IPS-20b (cell line): ENCODE measurements at regions not wholly inside any gene's neighbourhood (a gene's known extent, or its start where the extent isn't known, plus 50 kb on each side); places are given as distances from the start of the nearest gene placed in this dataset.

Source experiments
- H3K27ac ChIP-seq: one replicate; pipeline ENCODE4 v1.5.1; 2013; ENCODE audit warnings: low read length
- H3K27me3 ChIP-seq: 2 replicates; pipeline ENCODE4 v1.6.1; 2013; ENCODE audit warnings: mild to moderate bottlenecking, low read length, inconsistent platforms; ENCODE audit not compliant: insufficient read depth
- H3K36me3 ChIP-seq: 2 replicates; pipeline ENCODE4 v1.6.1; 2013; ENCODE audit warnings: low read depth, mild to moderate bottlenecking, inconsistent platforms, low read length, moderate library complexity; ENCODE audit not compliant: insufficient read depth
- H3K4me1 ChIP-seq: 2 replicates; pipeline ENCODE4 v1.6.1; 2013; ENCODE audit warnings: mild to moderate bottlenecking, control low read depth, inconsistent platforms, low read length, moderate library complexity; ENCODE audit not compliant: insufficient read depth
- H3K4me3 ChIP-seq: 2 replicates; pipeline ENCODE4 v1.5.1; 2013; ENCODE audit warnings: mild to moderate bottlenecking, low read length, inconsistent platforms
- H3K9ac ChIP-seq: 2 replicates; pipeline ENCODE4 v1.6.1; 2013; ENCODE audit warnings: low read depth, mild to moderate bottlenecking, inconsistent platforms, low read length, moderate library complexity
- H3K9me3 ChIP-seq: 2 replicates; pipeline ENCODE4 v1.6.1; 2013; ENCODE audit warnings: mild to moderate bottlenecking, low read depth, low read length, inconsistent platforms; ENCODE audit not compliant: insufficient read depth

DNA sequence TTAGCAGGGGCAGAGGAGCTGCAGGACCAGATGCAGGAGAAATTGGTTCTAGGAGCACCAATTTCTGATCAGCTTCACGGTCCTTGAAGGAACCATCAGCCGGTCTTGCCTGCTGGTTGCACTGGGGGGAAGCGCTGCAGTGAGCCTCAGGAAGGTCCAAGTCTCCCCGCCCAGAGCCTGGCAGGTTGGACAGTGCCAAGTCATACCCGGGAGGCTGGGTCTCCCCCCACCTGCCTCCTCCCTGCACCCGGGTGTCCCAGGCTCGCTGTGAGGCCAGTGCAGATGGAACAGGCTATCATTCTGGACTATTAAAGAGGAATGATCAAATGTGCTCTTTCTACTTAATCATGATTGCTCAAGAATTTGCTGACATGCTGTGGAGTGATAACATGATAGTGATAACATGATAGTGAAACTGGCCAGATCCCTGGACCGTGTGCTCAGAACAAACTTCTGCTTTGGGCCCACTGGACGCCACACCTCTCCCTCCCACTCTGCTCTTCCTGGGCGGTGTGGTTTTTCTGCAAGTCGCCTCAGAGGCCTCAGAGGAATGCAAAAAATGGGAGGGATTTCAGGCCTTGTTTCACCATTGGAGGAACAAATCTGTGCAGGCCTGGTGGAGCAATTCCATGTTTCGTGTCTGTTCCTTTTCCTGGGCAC is 236.0 kb downstream of the IRF8 start:
- H3K4me1 ChIP-seq: no peaks in the 10 kb centered on the region
- H3K36me3 ChIP-seq: no peaks in the 10 kb centered on the region
- no peaks in the 10 kb centered on the region; the same call in 1 of the 2 replicates for H3K9me3 ChIP-seq
- H3K9ac ChIP-seq: no peak overlapping the region
- H3K4me3 ChIP-seq: no peak overlapping the region
- peaks cover 4% of the 10 kb centered on the region; the same call in 1 of the 2 replicates for H3K27me3 ChIP-seq
- no peak overlapping the region for H3K27ac ChIP-seq

- Histone ChIP-seq H3K36me3 (no peaks in the 10 kb centered on the region), H3K27me3 (peaks cover 4% of the 10 kb centered on the region; the same call in 1 of the 2 replicates), H3K9ac (no peak overlapping the region), H3K4me1 (no peaks in the 10 kb centered on the region), H3K4me3 (no peak overlapping the region), H3K27ac (no peak overlapping the region), H3K9me3 (no peaks in the 10 kb centered on the region; the same call in 1 of the 2 replicates)
Observed at GRCh38 chr16:86137359-86137758, 238.4 kb downstream of the IRF8 start.

- H3K27ac ChIP-seq: no peak overlapping the region
- no peak overlapping the region for H3K4me3 ChIP-seq
Observed at GRCh38 chr16:86138121-86139085, 239.4 kb downstream of the IRF8 start.

DNA sequence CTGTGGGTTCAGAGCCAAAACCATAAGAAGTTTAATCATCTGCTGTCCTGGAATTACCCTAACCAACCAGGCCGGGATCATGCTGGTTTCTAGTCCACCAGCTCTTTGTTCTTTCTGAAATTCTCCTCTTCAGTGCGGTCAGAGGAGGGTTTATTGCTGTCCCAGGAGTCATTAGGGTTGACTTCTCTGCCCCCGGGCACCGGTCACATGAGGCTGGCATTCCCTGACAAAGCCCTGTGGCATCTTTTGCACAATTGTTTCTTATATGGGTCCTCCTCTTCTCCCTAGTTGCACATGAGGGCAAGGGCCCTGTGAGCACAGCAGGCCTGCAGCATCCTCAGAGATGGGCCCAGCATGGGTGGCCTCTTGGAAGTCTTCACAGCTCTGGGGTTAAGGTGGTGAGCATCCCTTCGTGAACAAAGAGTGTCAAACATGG is 243.9 kb downstream of the IRF8 start:
- no peak overlapping the region for H3K4me3 ChIP-seq

More at GRCh38 chr16:86138121-86139085, 239.4 kb downstream of the IRF8 start:
- H3K27me3 ChIP-seq: peaks cover 4% of the 10 kb centered on the region; the same call in 1 of the 2 replicates
- H3K36me3 ChIP-seq: no peaks in the 10 kb centered on the region
- no peaks in the 10 kb centered on the region; the same call in 1 of the 2 replicates for H3K9me3 ChIP-seq
- H3K9ac ChIP-seq: no peak overlapping the region
- H3K4me1 ChIP-seq: no peaks in the 10 kb centered on the region

GRCh38 chr16:86143666-86144065 is 244.7 kb downstream of the IRF8 start:
- Histone ChIP-seq H3K36me3 (no peaks in the 10 kb centered on the region), H3K4me1 (no peaks in the 10 kb centered on the region), H3K9ac (no peak overlapping the region), H3K27ac (no peak overlapping the region), H3K4me3 (no peak overlapping the region), H3K9me3 (no peaks in the 10 kb centered on the region), H3K27me3 (no peaks in the 10 kb centered on the region)

More for the DNA sequence above, 243.9 kb downstream of the IRF8 start:
- Histone ChIP-seq H3K27me3 (no peaks in the 10 kb centered on the region), H3K9me3 (no peaks in the 10 kb centered on the region; the same call in 1 of the 2 replicates), H3K9ac (no peak overlapping the region), H3K36me3 (no peaks in the 10 kb centered on the region), H3K27ac (no peak overlapping the region), H3K4me1 (no peaks in the 10 kb centered on the region)

DNA sequence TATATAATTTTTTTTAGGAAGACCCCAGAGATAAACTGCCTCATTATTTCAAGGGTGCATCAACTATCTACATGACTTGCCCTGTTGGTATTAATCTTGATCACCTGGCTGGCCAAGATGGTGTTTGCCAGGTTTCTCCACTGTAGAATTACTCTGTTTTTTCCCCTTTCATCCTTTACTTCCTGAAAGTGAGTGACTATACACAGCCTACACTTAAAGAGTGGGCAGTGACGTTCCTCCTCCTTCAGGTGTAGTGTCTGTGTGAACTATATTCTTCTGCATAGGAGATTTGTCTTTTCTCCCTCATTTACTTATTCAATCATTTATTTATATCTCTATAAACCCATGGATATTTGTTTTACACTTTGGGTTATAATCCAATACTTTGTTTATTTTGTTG is 246.7 kb downstream of the IRF8 start:
- no peaks in the 10 kb centered on the region for H3K27me3 ChIP-seq
- no peaks in the 10 kb centered on the region for H3K9me3 ChIP-seq
- H3K4me3 ChIP-seq: no peak overlapping the region
- H3K36me3 ChIP-seq: no peaks in the 10 kb centered on the region
- no peaks in the 10 kb centered on the region for H3K4me1 ChIP-seq
- no peak overlapping the region for H3K27ac ChIP-seq
- H3K9ac ChIP-seq: no peak overlapping the region

GRCh38 chr16:86150641-86151238 is 251.8 kb downstream of the IRF8 start:
- Histone ChIP-seq H3K27me3 (peaks cover 4% of the 10 kb centered on the region; the same call in 1 of the 2 replicates), H3K9ac (no peak overlapping the region), H3K36me3 (no peaks in the 10 kb centered on the region), H3K9me3 (no peaks in the 10 kb centered on the region), H3K4me1 (no peaks in the 10 kb centered on the region), H3K4me3 (no peak overlapping the region), H3K27ac (no peak overlapping the region)

- H3K27ac ChIP-seq: no peak overlapping the region
- H3K4me3 ChIP-seq: no peak overlapping the region
- H3K9me3 ChIP-seq: no peaks in the 10 kb centered on the region
- H3K9ac ChIP-seq: no peak overlapping the region
- peaks cover 4% of the 10 kb centered on the region; the same call in 1 of the 2 replicates for H3K27me3 ChIP-seq
- H3K4me1 ChIP-seq: no peaks in the 10 kb centered on the region
- H3K36me3 ChIP-seq: no peaks in the 10 kb centered on the region
Observed at GRCh38 chr16:86151239-86151851, 252.4 kb downstream of the IRF8 start.

GRCh38 chr16:86156155-86156554 is 257.2 kb downstream of the IRF8 start:
- Histone ChIP-seq H3K9me3 (no peaks in the 10 kb centered on the region), H3K36me3 (no peaks in the 10 kb centered on the region), H3K27me3 (peaks cover 4% of the 10 kb centered on the region; the same call in 1 of the 2 replicates), H3K4me3 (no peak overlapping the region), H3K27ac (no peak overlapping the region), H3K9ac (no peak overlapping the region), H3K4me1 (no peaks in the 10 kb centered on the region)

- H3K9ac ChIP-seq: no peak overlapping the region
- H3K36me3 ChIP-seq: no peaks in the 10 kb centered on the region
- peaks cover 4% of the 10 kb centered on the region; the same call in 1 of the 2 replicates for H3K27me3 ChIP-seq
- no peaks in the 10 kb centered on the region for H3K4me1 ChIP-seq
- no peak overlapping the region for H3K27ac ChIP-seq
- no peaks in the 10 kb centered on the region for H3K9me3 ChIP-seq
- H3K4me3 ChIP-seq: no peak overlapping the region
Observed at GRCh38 chr16:86157616-86158247, 258.8 kb downstream of the IRF8 start.
